GM21526 (cell line): ENCODE measurements at regions not wholly inside any gene's neighbourhood (a gene's known extent, or its start where the extent isn't known, plus 50 kb on each side); places are given as distances from the start of the nearest gene placed in this dataset.

Experiments
- ATAC-seq: cut with Tn5 transposase; IDR thresholded peaks from one replicate; pipeline ENCODE4 v1.9.1; 2021; ENCODE audit warnings: moderate library complexity; ENCODE audit not compliant: unreplicated experiment, low FRiP score

DNA sequence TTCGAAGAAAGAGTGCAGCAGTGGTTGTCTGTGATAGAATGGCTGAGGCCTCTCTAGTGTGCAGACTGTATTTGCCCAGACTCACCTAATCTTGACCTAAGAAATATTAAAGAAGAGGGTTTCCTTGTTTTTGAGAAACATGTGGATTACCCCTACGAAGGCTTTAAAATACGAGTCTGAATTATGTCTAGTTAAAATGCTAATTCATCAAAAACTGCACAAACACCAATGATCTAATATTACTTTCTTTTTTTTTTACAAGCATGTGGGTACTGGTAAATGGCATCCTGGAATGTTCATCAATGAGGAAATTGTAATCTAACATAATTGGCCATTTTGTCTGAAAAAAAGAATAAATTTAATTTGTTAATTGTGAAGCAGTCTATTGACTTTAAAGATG is 510.9 kb downstream of the EPM2A start:
- ATAC-seq: no peak

DNA sequence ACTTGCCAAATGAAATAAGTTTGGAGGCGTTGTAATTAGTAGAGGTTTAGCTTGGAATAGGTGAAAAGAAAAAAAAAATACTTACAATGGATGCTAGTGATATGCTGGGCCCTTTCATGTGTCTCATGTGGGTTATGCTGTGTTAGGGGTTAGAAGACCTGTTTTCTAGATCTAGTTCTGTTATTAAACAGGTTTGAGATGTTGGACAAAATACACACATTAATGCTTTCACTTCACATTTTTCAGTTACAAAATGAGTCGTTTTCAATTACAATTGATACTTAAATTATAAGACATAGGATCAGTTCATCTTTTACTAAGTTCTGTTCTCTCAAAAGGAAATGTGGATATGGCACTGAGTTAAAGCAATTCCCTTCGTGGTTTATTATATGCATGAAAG is 509.8 kb downstream of the EPM2A start:
- no peak for ATAC-seq

DNA sequence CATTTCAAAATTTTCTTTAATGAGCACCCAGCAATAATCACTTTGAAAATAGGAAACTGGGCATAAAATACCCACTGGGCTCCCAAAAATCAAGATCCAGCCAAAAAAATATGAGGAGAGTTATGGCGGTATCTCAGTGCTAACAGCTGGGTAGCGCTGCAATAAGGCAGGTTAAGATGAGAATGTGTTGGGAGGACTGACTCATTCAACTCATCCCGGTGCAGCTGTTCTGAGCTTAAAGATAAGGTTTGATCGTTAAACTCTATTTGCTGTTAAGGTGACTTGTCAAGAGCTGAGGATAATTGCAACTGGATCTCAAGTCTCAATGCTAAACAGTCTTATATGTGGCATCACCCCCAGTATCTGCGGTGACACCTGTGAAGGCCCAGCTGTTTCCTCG is 507.7 kb downstream of the EPM2A start:
- ATAC-seq: no peak

DNA sequence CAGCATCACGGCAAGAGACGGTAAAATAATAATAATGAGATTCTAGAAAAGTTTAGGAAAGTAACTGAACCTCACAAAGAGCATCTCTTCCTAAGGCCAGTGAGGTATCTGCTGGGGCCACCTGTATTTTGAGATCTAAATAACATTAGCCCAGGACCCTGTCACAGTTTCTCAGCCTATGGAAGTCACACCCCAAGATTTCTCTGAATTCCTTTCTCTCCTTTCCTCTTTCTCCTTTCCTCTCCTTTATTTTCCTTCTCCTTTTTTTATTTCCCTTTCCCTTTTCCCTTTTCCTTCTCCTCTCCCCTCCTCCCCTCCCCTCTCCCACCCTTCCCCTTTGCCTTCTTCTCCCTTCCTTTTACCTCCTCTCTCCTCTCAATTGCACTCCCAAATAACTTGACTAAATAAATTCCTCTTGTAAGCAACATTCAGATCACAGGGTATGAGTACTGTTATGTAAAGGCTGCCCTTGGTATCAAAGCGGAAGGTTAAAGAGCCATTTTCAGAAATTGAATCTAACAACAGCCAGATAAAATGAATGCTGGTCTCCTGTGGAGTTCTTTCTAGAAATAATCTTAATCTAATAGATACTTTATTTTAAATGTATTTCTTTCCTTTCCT is 506.2 kb downstream of the EPM2A start:
- no peak for ATAC-seq

DNA sequence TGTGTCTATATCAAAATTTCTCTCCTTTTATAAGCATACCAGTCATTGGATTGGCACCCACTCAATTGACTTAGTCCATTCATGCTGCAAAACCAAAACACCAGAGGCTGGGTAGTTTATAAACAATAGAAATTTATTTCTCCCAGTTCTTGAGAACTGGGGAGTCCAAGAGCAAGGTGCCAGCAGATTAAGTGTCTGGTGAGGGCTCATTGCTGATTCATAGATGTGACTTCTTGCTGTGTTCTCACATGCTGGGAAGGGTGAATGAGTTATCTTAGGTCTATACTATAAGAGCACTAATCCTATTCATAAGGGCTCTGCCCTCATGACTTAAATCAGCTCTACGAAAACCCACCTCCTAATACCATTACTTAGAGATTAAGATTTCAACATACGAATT is 501.4 kb downstream of the EPM2A start:
- ATAC-seq: no peak

DNA sequence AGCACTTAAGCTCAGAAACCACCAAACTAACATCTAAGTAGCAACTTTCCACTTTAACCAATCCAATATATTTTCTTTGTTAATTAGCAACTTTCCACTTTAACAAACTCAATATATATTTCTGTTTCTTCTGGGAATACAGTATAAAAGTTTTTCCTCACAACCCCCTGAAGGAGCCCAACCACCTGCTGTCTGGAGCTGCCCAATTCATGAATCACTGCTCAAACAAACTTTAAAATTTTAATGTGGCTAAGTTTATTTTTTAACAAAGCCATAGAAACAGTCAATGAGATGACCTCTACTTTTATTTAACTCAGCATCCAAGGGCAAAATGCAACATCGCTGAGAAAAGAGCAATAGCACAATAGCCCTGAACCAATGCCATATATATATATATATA is 500.1 kb downstream of the EPM2A start:
- ATAC-seq: no peak

DNA sequence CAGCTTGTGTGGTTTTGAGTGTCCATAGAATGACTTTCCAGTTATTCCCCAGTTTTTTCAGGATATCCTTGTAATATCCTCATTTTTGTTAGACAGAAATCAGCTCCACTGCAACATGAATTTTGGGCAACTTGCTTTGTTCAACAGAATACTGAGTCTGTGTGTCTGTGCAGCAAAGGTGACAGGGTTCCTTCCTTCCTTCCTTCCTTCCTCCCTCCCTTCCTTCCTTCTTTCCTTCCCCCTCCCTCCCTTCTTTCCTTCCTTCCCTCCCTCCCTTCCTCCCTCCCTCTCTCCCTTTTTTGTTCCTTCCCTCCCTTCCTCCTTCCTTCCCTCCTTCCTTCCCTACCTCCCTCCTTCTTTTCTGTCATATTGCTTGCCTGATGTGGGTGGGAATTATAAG is 496.5 kb downstream of the EPM2A start:
- ATAC-seq: no peak

DNA sequence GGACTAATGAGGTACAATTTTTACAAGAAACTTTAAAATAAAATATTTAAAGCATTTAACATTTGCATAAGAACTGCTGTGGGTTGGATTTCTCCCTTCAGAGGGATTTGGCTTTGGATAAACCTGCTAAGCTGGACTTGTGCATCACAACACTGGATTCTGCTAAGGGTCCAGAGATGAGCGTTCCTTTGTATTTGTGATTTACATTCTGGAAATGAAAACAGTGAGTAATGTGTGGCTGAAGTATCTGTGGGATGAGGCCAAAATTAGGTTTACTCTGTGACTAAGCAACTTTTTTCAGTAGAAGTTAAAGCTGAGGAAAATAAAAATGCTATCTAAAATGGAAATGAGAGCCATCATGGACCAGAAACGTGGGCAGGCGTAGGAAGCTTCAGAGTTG is 494.3 kb downstream of the EPM2A start:
- ATAC-seq: no peak

DNA sequence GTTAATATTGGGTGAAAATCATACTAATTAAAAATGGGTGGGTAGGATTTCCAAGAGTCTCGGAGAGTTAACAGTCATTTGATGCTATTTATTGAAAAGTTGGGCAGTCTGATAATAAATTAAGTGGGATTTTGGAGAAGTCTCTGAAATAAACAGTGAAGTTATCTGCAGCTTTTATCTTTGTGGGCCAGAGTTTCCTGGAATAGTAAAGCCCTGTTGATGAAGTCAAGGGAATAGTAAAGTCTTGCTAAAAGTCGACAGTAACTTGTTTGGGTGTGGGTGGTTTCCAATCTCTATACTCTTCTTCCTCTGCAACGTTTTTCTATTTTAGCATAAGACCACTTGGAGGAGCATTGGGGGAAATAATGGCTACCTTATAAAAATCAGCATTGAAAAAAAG is 493.6 kb downstream of the EPM2A start:
- no peak for ATAC-seq

DNA sequence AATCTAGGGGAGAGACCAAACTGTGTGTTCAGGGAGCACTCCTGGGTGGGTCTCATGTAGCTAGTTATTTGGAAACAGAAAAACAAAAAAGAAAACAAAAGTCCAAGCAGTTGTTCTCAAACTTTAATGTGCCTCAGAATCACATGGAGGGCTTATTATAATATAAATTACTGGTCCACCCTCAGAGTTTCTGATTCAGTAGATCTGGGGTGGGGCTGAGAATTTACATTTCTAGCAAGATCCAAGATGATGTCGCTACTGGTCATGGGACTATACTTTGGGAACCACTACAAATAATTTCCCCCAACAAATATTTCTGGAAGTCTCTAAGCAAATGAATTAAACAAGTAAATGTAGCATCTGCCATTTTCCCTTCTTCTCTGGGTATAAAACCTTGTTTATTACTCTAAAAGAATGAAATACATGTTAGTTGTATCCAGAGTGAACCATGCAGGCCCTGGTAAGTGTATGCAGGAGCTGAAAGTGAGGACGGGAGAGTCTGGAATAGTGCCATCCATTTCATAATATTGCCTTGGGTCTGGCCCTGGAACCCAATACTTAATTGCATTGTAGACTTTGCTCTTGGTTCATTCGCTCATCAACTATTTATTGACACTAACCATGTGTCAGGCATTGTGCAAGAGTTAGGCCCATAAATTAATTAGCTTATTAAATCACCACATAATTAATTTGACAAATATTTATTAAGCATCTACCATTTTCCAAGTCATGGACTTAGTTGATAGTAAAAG is 490.8 kb downstream of the EPM2A start:
- ATAC-seq: no peak

DNA sequence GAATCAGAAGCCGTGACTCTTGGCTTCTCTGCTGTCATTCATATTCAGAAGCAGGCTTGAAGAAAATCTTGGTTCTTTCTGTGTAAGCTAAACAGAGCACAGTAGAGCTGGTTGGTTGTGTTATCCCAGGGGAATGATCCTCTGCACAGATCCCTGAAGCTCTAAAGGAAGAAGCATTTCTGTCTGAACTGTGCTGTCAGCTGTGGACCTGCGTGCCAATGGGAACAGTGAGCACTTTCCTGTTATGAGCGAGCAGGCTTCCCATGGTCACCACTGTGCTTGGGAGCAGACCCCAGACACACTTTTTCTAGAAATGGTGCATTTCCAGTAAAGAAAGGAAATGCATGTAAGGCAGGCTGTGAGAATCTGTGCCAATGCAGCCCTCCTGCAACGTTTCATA is 490.2 kb downstream of the EPM2A start:
- ATAC-seq: no peak

DNA sequence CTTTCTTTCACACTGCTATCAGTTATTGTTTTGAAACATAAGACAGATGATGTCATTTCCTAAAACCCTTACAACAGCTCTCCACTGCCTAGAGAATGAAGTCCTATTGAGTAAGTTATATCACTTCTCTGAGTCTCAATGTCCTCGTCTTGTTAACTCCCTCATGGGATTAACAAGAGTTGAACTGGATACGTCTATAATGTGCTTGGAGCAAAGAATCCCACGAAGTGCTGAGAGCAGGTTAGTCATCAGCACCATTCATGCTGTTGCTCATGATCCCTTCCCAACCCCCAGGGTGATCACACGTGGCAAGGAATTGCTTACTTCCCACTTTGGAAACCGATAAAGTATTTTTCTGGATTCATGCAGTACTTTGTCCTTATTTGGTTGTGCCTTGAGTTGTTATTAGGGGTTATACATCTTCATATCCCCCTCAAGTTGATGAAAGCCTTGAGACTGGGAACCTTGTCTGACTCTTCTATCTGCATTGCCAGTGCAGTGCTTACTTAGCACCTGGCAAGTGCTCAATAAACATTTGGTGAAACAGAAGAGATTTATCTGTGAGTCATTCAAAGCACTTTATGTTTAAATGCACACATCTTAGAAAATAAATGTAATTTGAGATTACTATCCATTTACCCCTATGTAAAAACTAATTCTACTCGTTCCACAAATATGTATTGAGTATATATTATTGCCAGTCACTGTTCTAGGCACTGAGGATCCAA is 487.5 kb downstream of the EPM2A start:
- no peak for ATAC-seq

DNA sequence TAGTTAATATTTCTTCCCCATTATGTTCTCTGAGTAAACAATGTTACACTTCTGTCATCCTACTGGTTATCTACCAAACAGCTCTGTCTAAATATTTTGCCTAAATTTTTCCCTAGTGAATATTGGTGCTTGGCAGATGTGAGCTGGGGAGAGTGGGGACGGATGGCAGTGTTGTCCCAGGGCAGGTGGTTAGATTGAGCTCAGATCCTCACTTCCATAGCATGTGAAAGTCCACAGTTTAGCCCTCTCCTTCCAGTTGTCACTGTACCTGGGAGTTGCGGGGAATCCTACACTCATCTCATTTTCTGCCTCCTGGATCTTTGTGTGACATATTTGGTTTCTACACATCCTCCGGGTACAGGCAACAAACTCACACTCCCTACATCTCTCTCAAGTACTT is 484.9 kb downstream of the EPM2A start:
- no peak for ATAC-seq

DNA sequence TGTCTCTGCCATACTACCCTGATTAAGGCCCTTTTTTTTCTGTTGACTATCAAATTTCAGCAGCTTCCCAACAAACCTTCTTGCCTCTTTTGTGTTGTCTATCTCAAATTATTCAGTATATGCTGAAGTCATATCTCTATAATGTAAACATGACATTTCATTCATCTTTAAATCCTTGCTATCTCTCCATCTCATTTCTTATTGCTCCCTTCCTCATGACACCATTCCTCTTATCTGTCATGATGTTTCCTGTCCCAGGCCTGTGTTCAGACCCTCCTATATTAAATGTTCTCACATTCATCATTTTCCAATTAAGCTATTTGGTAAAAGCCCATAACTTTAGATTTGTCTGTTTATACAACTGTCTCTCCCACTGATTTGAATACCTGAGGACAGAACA is 482.6 kb downstream of the EPM2A start:
- ATAC-seq: no peak

DNA sequence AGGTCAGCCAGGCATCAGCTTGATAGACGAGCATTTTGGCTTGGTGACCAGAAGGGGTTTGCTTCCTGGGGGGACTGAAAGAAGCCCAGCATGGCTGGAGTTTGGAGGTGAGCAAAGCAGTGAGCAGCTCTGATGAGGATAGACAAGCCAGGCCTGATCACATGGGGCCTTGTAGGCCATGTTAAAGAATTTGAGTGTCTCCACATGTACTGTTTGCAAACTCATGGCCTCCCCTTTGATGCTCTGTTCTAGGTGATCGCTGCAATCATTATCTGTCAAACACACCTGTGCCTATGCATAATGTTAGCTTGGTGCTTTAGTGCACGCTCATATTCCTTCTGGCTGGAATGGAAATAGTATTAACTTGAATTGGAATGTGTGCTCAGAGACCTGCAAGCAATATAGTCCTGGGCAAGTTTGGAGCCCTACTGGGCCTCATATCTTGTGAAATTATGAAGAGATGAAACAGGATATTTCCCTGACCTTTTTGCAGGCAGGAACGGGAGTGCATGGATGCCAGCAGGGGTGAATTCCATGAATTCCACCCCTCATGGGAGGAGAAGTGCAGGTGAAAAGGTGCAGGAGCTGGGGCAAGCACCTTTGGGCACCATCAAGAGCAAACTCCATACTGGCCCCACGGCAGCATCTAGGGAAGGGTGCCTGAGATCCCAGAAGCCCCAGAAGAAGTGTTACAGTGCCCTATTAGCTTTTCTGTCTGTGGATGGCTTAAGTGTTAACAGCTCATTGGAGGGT is 480.5 kb downstream of the EPM2A start:
- ATAC-seq: no peak

DNA sequence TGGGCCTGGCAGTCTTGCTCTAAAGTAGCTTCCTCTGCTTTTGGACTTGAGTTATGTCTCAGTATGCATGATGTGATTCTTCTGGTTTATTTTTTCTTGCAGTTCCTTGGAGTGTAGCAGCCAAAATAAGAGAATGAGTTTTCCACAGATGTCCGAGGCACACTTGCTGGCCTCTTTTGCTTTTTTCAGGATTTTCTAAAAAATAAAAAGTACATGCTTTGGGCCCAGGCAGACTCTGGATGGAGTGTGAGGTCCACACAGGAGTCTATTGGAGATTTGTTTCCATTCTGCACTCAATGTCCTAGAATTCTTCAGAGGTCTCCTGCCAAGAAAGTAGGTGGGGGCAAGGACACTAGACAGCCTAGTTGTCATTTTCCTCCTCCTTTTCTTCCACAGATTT is 477.6 kb downstream of the EPM2A start:
- no peak for ATAC-seq

DNA sequence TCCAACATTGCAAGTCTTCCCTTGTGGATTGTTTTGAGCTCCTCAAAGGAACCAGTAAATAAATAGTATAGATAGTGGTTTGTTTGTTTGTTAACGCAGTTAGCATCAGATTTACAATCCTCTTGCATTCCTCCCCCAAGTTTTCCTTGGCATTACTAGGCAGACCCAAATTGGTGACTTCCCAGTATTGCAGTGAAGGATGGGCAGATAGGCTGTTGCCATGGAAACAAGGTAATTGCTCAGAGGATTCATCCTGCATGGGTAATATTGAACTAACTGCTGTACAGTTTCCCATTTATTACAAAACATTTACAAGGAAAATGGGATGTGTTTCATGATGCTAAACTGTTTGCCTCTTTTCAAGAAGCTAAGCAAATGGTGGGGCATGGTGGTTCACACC is 477.2 kb downstream of the EPM2A start:
- no peak for ATAC-seq

DNA sequence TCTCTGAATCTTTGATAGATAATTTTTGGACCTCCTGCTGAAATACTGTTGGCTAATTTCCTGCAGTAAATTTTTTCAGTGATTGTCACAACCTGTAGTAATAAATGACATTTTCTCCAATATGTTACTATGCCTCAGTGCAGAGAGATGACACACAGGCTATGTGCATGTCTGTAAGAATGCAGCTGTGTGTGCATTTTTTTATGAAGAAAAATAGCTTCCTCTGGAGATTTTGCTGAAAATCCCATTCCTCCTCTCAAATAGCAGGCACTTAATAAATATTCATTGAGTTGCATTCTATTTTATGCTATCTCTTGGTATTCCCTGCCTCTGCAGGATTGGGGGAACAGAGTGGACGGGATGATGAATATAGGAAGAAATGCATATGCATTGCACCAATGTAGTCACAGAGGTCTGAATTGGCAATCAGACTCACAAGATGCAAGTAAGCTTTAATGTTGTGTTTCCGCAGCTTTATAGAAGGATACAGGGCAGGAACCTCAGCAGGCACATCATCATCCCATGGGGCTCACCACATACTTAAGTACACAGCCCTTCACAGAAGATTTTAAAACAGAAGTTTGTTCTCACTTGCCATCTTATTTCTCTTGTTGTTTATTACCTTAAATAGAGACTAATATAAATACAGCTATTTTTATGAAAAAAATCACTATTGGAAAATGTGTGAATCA is 474.7 kb downstream of the EPM2A start:
- ATAC-seq: no peak

DNA sequence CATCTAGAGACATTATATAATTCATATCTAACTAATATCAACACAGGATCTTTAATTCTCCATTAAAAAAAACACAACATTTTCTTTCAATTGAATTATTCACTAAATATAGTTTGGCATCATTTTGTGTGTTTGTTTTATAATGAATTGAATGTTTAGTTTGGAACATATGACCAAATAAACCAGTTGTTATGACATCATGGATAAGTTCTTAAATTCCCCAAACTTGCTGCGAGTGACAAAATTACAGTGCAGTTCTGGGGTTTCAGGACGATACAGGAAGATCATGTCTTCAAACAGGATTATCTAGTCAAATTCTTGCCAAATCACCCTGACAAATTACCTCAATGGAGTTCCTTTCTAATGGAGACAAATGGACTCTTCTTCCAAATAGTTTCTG is 473.6 kb downstream of the EPM2A start:
- ATAC-seq: no peak

DNA sequence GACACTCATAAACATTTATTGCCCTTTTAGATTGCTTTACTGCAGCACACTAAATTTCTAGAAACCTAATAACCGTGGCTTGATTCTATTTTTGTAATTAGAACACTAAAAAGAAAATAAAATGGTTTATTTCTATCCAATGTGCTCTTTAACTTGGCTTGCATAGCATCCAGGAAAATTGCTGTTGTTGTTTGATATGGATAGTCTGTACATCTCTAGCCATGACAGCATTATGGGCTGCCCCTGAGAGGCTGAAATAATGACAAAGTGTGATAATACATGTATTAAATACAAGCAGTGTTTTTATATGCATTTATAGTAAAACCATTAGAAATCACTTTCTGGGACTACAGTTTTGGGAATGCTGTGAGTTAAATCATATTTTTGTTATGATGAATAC is 472.5 kb downstream of the EPM2A start:
- ATAC-seq: no peak

DNA sequence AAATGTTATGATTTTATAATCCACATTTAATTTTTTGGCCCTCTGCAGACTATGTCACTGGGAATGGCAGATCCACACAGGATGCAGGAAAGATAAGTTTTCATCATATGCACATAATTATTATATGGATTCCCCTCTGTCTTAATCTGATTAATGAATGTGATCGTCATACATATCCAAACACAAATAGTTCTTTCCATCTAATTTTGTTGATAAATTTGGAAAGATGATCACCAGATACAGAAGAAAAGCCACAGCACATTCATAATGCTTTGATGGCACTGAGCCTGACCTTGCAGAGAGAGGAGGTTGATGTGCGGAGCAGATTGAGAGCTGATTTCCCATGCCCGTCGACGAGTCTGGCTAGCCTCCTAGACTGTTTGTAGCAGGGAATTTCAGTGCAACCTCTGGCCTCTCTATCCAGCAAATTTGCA is 471.5 kb downstream of the EPM2A start:
- no peak for ATAC-seq
